ENCODE measurements at regions not wholly inside any gene's neighbourhood (a gene's known extent, or its start where the extent isn't known, plus 50 kb on each side); places are given as distances from the start of the nearest gene placed in this dataset.

- no peak for DNase-seq (ENCODE audit: low read depth in 2 of 2)
Observed at GRCh38 chr7:22657479-22657878, 69.5 kb upstream of the IL6 start.

GRCh38 chr7:22655781-22656180 is 71.2 kb upstream of the IL6 start:
- no peak for DNase-seq (ENCODE audit: low read depth in 2 of 2)

- no peak for DNase-seq (ENCODE audit: low read depth in 2 of 2)
Observed at GRCh38 chr7:22654831-22655230, 72.2 kb upstream of the IL6 start.

GRCh38 chr7:22653951-22654350 is 73.0 kb upstream of the IL6 start:
- DNase-seq (ENCODE audit: low read depth in 2 of 2) = no peak

- no peak for DNase-seq (ENCODE audit: low read depth in 2 of 2)
Observed at GRCh38 chr7:22651534-22652243, 75.3 kb upstream of the IL6 start.

DNA sequence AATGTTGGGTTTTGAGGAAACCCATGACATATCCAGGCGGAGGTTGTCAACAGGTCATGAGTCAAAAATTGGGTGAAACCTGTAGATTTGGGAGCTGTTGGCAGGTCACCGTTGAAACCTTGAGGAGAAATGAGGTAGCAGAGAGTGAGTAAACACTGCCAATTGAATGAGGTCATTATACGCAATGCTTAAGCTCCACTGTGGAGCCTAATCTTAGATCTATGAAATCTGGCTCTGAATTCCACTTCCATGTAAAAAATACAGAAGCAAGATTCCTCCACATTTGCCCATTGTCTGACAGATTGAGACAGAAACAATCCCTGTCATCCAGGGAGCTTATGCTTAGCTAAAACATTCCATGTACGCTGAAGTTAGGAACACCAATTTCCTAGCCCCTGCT is 76.0 kb upstream of the IL6 start:
- DNase-seq (ENCODE audit: low read depth in 2 of 2) = no peak

- no peak for DNase-seq (ENCODE audit: low read depth in 2 of 2)
Observed at GRCh38 chr7:22649686-22650085, 77.3 kb upstream of the IL6 start.

DNA sequence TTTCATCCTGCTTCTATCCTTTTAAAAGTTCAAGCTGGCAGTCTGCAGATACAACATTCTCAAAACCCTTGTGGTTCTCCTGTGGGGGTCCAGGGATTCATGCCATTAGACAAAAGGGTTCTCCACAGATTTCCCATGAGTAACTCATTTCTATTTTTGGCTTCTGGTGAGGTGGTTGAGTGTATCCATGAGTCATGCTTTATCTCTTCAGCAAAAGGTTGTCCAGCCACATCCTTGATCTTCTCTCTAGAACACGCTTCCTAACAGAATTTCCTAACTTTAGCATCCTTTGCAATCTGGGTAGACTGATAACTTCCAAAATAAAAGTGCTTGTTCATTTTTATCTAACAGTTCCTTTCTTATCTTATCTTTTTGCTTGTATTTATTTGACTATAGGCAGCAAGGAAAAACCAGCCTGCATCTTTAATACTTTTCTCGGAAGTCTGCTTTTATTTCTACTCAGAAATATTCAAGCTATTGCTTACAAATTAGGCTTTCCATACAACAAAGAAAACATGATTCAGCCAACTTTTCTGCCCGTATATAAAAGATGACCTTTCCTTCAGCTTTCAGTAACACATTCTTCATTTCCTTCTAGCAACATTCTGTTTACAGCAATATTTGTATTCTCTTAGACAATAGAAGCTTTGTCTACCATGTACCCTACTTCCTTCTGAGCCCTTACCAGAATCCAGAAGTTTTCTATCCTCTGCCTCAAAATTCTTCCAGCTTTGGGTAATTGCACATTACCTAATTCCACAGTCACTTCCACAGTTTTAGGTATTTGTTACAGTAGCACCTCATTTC is 79.3 kb upstream of the IL6 start:
- DNase-seq (ENCODE audit: low read depth in 2 of 2) = no peak

DNA sequence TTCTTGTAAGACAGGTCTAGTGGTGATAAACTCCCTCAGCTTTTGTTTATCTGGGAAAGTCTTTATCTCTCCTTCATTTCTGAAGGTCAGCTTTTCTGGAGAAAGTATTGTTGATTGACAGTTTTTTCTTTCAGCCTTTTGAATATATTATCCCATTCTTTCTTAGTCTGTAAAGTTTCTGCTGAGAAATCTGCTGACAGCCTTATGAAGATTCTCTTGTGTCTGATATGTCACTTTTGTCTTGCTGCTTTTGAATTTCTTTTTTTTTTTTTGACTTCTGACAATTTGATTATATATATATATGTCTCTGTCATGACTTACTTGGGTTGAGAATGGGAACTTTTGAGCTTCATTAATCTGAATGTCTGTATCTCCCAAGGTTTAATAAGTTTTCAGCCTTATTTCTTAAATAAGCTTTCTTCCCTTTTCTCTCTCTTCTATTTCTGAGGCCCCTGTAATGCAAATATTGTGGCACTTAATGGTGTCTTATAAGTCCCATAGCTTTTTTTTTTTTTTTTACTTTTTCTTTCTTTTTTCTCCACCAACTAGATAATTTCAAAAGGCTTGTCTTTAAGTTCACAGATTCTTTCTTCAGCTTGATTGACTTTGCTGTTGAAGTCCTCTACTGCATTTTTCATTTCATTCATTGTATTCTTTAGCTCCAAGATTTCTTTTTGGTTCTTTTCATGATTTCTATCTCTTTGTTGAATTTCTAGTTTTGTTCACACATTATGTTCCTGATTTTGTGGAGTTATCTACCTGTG is 81.4 kb upstream of the IL6 start:
- no peak for DNase-seq (ENCODE audit: low read depth in 2 of 2)

- DNase-seq (ENCODE audit: low read depth in 2 of 2) = no peak
Observed at GRCh38 chr7:22642454-22642853, 84.5 kb upstream of the IL6 start.

GRCh38 chr7:22640269-22640668 is 86.7 kb upstream of the IL6 start:
- peak; percentile 22 to 35 for DNase-seq (ENCODE audit: low read depth in 2 of 2)

DNA sequence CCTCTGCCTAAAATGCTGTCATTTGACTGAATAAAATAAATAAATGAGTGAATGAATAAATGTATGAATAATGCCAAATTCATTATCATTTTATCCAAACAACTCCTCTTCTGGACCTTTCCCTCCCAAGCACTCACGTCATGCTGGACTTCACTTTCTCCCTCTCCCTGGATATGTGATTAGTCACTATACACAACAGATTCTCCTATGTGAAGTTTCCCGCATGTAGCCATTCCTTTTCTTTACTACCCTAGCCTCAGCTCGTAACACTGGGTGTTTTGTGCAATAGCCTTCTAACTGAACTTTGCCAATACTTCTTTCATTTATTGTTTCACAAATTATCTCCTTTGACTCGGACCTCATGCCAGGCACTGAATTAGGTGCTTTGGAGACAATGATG is 87.6 kb upstream of the IL6 start:
- DNase-seq (ENCODE audit: low read depth in 2 of 2) = no peak

DNA sequence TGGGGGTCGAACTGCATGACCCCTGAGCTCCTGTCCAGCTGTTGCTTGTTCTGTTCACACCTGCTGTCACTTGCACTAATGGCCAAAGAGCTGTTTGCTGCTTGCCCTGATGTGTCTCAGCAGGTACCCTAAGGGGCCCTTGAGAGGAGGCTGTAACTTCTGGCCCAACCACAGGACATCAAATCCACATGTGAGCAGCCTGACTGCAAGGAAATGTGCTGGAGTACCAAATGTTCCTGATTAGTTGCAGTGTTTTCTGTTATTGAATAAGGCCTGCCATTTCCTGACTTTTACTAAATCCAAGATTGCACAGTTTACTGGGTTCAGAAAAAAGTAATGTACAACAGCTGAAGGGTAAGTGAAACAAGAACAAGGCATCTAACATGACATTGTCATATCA is 91.7 kb upstream of the IL6 start:
- no peak for DNase-seq (ENCODE audit: low read depth in 2 of 2)

DNA sequence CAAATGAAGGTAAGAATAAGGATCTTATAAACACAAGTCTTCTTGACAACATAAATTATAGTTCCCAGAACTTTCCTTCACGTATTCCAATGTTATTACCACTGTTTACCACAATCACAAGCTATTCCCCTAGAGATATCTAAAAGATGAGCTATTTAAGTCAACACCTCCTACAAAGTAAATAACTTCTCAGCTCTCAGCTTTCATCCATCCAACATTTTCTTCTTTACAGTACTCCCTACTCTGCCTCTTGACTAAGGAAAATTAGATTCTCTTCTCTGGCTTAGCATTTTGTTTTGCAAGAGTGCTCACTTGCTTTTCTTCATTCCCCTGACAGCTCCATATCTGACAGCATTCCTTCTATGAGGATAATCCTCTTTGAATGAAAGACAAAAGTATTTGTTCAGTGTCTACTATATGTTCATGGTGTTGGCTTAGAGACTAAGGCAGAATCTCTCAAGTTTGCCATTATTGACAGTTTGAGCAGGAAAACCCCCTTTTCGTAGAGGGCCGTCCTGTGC is 93.0 kb upstream of the IL6 start:
- DNase-seq (ENCODE audit: low read depth in 2 of 2) = no peak

GRCh38 chr7:22633286-22633953 is 93.6 kb upstream of the IL6 start:
- DNase-seq (ENCODE audit: low read depth in 2 of 2) = no peak

GRCh38 chr7:22632674-22633073 is 94.3 kb upstream of the IL6 start:
- DNase-seq (ENCODE audit: low read depth in 2 of 2) = no peak

GRCh38 chr7:22631730-22632129 is 95.3 kb upstream of the IL6 start:
- DNase-seq (ENCODE audit: low read depth in 2 of 2) = no peak

GRCh38 chr7:22630069-22630468 is 96.9 kb upstream of the IL6 start:
- DNase-seq (ENCODE audit: low read depth in 2 of 2) = no peak

DNA sequence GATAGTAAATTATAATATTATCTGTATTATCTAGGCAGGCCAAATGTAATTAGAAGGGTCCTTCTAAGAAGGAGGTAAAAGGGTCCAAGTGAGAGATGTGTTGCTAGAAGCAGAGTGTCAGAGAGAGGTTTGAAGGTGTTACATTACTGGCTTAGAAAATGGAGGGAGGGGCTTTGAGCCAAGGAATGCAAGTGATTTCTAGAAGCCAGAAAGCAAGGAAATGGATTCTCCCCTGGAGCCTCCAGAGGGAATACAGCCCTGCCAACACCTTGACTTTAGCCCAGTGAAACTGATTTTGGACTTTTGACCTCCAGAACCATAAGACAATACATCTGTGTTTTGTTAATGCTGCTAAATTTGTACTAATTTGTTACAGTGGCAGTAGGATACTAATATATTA is 97.9 kb upstream of the IL6 start:
- DNase-seq (ENCODE audit: low read depth in 2 of 2) = no peak

DNA sequence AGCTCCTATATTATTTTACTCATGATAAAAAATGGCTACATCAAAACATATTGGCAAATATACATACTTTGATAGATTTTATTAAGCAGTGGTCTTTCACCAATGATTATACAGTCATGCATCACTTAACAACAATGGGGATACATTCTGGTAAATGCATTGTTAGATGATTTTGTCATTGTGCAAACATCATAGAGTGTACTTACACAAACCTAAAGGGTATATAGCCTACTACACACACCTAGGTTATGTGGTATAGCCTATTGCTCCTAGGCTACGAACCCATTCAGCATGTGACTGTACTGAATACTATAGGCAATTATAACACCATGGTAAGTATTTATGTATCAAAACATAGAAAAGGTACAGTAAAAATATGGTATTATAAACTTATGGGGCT is 98.9 kb upstream of the IL6 start:
- no peak for DNase-seq (ENCODE audit: low read depth in 2 of 2)

- DNase-seq (ENCODE audit: low read depth in 2 of 2) = no peak
Observed at GRCh38 chr7:22627136-22627535, 99.9 kb upstream of the IL6 start.

DNA sequence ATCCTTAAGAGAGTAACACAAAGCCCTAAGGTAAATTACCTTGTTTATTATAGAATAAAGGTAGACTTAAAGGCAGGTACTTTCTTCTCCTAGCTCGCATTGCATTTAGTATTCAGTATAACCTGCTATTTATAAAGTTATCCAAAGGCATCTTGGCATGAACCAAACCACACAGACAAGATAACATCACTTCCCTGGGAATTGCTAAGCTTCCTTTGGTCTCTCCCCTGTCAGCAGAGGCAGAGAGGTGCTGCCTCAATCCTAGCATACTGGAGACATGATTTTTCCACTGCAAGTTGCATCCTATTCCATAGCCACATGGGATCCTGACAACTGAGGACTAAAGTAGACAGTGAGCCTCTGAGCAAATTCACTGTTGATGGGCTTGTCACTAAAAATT is 101.7 kb upstream of the IL6 start:
- no peak for DNase-seq (ENCODE audit: low read depth in 2 of 2)
